ENCODE measurements at regions not wholly inside any gene's neighbourhood (a gene's known extent, or its start where the extent isn't known, plus 50 kb on each side); places are given as distances from the start of the nearest gene placed in this dataset.

DNA sequence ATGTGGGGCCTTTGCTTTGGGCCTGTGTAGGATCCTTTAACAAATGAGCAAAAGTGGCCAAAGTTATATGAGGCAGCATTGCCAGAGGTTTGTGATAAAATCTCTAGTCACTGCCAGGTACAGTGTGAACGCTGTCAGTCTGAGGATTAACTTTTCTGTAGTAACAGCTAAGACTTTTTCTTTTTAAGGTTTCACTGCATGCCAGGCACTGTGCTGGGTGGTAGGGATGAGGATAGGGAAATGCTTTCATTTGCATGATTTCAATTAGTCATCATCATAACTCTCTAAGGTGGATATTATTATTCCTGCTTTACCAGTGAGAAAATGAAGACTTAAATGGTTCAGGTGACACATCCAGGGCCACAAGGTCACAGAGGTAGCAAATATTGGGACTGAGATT lies 79.7 kb upstream of the BMPER start:
- no peak for DNase-seq (ENCODE audit: low read depth)
- no peak overlapping the region for H3K4me3 ChIP-seq (ENCODE audit: low read depth, low read length)
- TF ChIP-seq POLR2A (IDR thresholded peaks at IDR 0.05; ENCODE audit: extremely low read depth, insufficient read length): no peak
- TF ChIP-seq, protein P1, sequence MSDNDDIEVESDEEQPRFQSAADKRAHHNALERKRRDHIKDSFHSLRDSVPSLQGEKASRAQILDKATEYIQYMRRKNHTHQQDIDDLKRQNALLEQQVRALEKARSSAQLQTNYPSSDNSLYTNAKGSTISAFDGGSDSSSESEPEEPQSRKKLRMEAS (IDR thresholded peaks at IDR 0.05; ENCODE audit: low read depth, low read length): no peak
- TF ChIP-seq, protein P2, sequence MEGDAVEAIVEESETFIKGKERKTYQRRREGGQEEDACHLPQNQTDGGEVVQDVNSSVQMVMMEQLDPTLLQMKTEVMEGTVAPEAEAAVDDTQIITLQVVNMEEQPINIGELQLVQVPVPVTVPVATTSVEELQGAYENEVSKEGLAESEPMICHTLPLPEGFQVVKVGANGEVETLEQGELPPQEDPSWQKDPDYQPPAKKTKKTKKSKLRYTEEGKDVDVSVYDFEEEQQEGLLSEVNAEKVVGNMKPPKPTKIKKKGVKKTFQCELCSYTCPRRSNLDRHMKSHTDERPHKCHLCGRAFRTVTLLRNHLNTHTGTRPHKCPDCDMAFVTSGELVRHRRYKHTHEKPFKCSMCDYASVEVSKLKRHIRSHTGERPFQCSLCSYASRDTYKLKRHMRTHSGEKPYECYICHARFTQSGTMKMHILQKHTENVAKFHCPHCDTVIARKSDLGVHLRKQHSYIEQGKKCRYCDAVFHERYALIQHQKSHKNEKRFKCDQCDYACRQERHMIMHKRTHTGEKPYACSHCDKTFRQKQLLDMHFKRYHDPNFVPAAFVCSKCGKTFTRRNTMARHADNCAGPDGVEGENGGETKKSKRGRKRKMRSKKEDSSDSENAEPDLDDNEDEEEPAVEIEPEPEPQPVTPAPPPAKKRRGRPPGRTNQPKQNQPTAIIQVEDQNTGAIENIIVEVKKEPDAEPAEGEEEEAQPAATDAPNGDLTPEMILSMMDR (IDR thresholded peaks at IDR 0.05; ENCODE audit: low read depth, low read length): no peak
- no peak for TF ChIP-seq MYC (IDR thresholded peaks at IDR 0.05; ENCODE audit: low read depth, low read length)

DNA sequence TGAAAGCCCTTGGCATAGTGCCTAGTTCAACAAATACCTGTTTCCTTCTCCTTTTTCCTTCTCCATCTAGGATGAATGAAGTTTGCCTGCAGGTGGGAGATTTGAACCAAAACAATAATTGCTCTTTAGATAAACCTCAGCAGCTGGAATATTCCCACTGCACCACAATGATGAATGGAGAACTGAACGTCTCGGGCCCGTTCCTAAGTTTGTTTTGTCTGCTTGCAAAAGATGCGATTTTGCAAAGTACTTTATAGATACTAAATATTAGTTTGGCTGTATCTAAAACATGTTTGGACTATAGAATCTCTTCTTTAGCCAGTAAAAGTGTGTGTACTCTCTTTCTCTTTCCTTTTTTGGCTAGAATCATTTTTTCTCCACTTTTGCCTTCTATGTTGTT lies 75.8 kb upstream of the BMPER start:
- DNase-seq (ENCODE audit: low read depth): no peak
- TF ChIP-seq, protein P1 (IDR thresholded peaks at IDR 0.05; ENCODE audit: low read depth, low read length): no peak
- TF ChIP-seq POLR2A (IDR thresholded peaks at IDR 0.05; ENCODE audit: extremely low read depth, insufficient read length): no peak
- TF ChIP-seq MYC (IDR thresholded peaks at IDR 0.05; ENCODE audit: low read depth, low read length): no peak
- TF ChIP-seq, protein P2 (IDR thresholded peaks at IDR 0.05; ENCODE audit: low read depth, low read length): no peak
- no peak overlapping the region for H3K4me3 ChIP-seq (ENCODE audit: low read depth, low read length)

DNA sequence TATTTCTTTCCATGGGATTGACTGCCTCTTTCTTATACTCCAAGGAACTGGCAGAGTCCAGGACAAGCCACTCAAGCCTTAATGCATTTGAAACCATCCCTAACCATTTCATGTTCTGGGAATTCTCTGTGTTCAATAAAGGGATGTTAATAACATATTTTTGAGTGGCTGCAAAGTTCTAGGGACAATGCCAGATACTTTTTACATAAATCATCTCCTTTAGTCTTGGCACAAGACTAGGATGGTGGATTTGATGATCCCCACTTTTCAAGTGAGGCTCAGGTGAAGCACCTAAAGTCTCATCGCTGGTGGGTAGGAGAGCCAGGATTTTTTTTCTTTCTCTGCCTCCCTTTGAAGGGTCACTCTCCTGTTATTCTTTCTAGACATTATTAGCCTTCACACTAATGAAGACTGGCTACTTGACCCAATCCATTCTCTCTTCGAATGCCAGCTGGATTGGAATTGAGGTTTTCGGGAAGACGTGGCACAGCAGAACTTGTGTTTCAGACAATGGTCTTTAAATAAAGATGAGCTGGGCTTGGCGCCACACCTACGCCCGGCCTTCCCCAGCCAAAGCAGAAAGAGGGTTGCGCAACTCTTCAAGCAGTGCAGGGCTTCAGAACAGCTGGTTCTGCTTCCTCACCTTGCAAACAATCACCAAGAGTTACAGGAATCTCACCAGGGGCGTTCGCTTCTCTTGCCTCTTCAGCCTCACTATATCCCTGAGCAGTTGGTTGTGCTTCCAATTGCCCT lies 73.8 kb upstream of the BMPER start:
- no peak for DNase-seq (ENCODE audit: low read depth)
- H3K4me3 ChIP-seq (ENCODE audit: low read depth, low read length): no peak overlapping the region
- TF ChIP-seq, protein P1 (IDR thresholded peaks at IDR 0.05; ENCODE audit: low read depth, low read length): no peak
- no peak for TF ChIP-seq MYC (IDR thresholded peaks at IDR 0.05; ENCODE audit: low read depth, low read length)
- TF ChIP-seq, protein P2 (IDR thresholded peaks at IDR 0.05; ENCODE audit: low read depth, low read length): no peak
- TF ChIP-seq POLR2A (IDR thresholded peaks at IDR 0.05; ENCODE audit: extremely low read depth, insufficient read length): no peak

DNA sequence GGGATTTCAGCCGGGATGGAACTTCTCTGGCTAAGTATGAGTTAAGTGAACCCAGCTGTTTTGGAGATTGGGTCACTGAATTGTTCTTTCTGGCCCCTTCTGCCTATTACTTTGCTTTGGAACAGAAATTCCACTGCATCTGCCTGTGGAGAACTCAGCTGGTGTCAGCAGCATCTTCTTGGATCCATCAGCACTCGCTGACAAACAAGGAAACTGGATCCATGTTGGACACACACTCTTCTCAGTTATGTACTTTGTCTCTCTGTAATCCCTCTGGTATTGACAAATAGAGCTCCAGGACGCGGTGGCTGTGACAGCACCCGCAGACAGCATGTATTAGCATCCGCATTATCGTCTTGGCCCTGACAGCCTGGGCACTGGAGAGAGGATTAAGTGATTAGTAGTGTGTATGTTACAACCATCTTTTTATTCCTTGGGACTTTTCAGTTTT lies 73.0 kb upstream of the BMPER start:
- no peak overlapping the region for H3K4me3 ChIP-seq (ENCODE audit: low read depth, low read length)
- DNase-seq (ENCODE audit: low read depth): no peak
- TF ChIP-seq, protein P1 (IDR thresholded peaks at IDR 0.05; ENCODE audit: low read depth, low read length): no peak
- TF ChIP-seq POLR2A (IDR thresholded peaks at IDR 0.05; ENCODE audit: extremely low read depth, insufficient read length) (no peak), MYC (IDR thresholded peaks at IDR 0.05; ENCODE audit: low read depth, low read length) (no peak)
- TF ChIP-seq, protein P2 (IDR thresholded peaks at IDR 0.05; ENCODE audit: low read depth, low read length): no peak

DNA sequence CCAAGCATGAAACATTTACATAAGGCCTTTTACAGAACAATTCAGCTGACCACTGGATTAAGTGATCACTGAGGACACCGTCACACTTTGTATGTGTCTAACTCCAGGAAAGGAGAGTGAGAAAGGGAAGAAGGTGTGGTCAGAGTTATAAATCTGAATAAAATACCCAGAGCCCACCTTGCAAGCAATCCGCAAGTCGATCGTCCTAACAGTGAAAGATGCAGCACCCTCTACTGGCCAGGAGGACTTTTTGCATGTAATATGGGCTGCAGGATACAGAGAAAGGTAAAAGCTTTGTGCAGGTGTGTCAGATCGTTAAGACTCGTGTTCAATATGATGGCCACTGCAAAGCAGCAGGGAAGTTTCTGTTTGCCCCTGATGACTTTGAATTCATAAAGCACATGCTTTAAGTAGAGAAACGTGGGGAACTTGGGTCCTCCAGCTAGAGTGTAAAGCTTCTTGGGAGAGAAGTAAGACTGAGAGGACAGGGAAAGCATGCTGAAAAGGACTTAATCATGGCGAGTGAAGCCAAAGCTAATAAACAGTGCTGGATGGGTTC lies 68.5 kb upstream of the BMPER start:
- DNase-seq (ENCODE audit: low read depth): peak; percentile 30
- TF ChIP-seq, protein P2 (IDR thresholded peaks at IDR 0.05; ENCODE audit: low read depth, low read length): peak; percentile 68
- TF ChIP-seq, protein P1 (IDR thresholded peaks at IDR 0.05; ENCODE audit: low read depth, low read length): no peak
- no peak overlapping the region for H3K4me3 ChIP-seq (ENCODE audit: low read depth, low read length)

All from NB4 (cell line).